Fibroblast of pulmonary artery (primary cell): ENCODE measurements at regions not wholly inside any gene's neighbourhood (a gene's known extent, or its start where the extent isn't known, plus 50 kb on each side); places are given as distances from the start of the nearest gene placed in this dataset.
"Not testable (repeated sequence)": the region's sequence is repeated elsewhere in the genome, so short reads cannot be mapped to it uniquely, and the experiment has no call there.

Source experiments
- DNase-seq: peaks from one replicate; pipeline ENCODE4 v3.0.0-alpha.2; 2010; ENCODE audit warnings: low read depth
- H3K4me3 ChIP-seq: replicated peaks from 2 replicates; pipeline ENCODE4 v1.5.1; 2011; ENCODE audit warnings: low read depth, mild to moderate bottlenecking, control low read depth, low read length, moderate library complexity
- CTCF ChIP-seq: IDR thresholded peaks from 2 replicates; pipeline ENCODE4 v1.5.1; 2011; ENCODE audit warnings: mild to moderate bottlenecking, control low read depth, low read length, inconsistent platforms; ENCODE audit errors: missing control alignments

- H3K4me3 ChIP-seq: no peak overlapping the region
- TF ChIP-seq CTCF: no peak
- DNase-seq: no peak
These were observed 126.8 kb downstream of the NAA11 start for GRCh38 chr4:79198951-79199587.

GRCh38 chr4:79197275-79198009 is 128.4 kb downstream of the NAA11 start:
- no peak for DNase-seq
- no peak for TF ChIP-seq CTCF
- H3K4me3 ChIP-seq: no peak overlapping the region

GRCh38 chr4:79191292-79191691 is 134.6 kb downstream of the NAA11 start:
- H3K4me3 ChIP-seq, DNase-seq: not testable (repeated sequence)

GRCh38 chr4:79185526-79186045 is 140.3 kb downstream of the NAA11 start:
- no peak for DNase-seq
- TF ChIP-seq CTCF: no peak
- H3K4me3 ChIP-seq: no peak overlapping the region

- no peak for DNase-seq
- H3K4me3 ChIP-seq: no peak overlapping the region
- no peak for TF ChIP-seq CTCF
These were observed 141.4 kb downstream of the NAA11 start for GRCh38 chr4:79184476-79184875.

- no peak overlapping the region for H3K4me3 ChIP-seq
- DNase-seq: no peak
- TF ChIP-seq CTCF: no peak
These were observed 143.7 kb downstream of the NAA11 start for GRCh38 chr4:79182209-79182608.

- DNase-seq: no peak
- TF ChIP-seq CTCF: no peak
- no peak overlapping the region for H3K4me3 ChIP-seq
These were observed 144.7 kb downstream of the NAA11 start for GRCh38 chr4:79181190-79181589.
